Gastroesophageal sphincter (tissue), 4 donors: ENCODE measurements at regions not wholly inside any gene's neighbourhood (a gene's known extent, or its start where the extent isn't known, plus 50 kb on each side); places are given as distances from the start of the nearest gene placed in this dataset.

Experiments
- ATAC-seq: fragments of 150-250 bp; one replicate; pipeline ENCODE4 v1.9.1; 2016; ENCODE audit warnings: mild to moderate bottlenecking, moderate library complexity
- H3K27ac ChIP-seq, 4 donors: fragments of 200-600 bp; sonication (generic) in 3 of 4; 1 replicate in 3 of 4; 2 replicates in 1 of 4; pipeline ENCODE4 v1.5.1; 2016 to 2019
- H3K27me3 ChIP-seq: fragments of 200-600 bp; sonication (generic); one replicate; pipeline ENCODE4 v1.5.1; 2019
- H3K36me3 ChIP-seq, 2 donors: fragments of 200-600 bp; sonication (generic); one replicate each; pipeline ENCODE4 v1.5.1; 2019; ENCODE audit warnings: control low read depth in 1 of 2
- H3K4me1 ChIP-seq, 3 donors: fragments of 200-600 bp; sonication (generic); 1 replicate in 2 of 3; 2 replicates in 1 of 3; pipeline ENCODE4 v1.5.1; 2016 to 2019; ENCODE audit warnings: control low read depth in 2 of 3
- H3K4me3 ChIP-seq, 2 donors: fragments of 200-600 bp; sonication (generic); one replicate each; pipeline ENCODE4 v1.5.1; 2019; ENCODE audit warnings: mild to moderate bottlenecking in 1 of 2, moderate library complexity in 1 of 2
- H3K9me3 ChIP-seq, 3 donors: fragments of 200-600 bp; sonication (generic); one replicate each; pipeline ENCODE4 v1.5.1; 2017 to 2019; ENCODE audit warnings: control low read depth in 2 of 3
- EP300 ChIP-seq: sonication (generic); formaldehyde crosslinking; IDR thresholded peaks from one replicate; pipeline ENCODE4 v1.6.1; 2017; ENCODE audit warnings: antibody characterized with exemption, mild to moderate bottlenecking
- POLR2A ChIP-seq, 2 donors: fragments of 450-650 bp; IDR thresholded peaks; one replicate each; pipeline ENCODE4 v1.6.1; 2017; ENCODE audit warnings: antibody characterized with exemption in 2 of 2, mild to moderate bottlenecking in 2 of 2, moderate library complexity in 1 of 2
- POLR2AphosphoS5 ChIP-seq: sonication (generic); formaldehyde crosslinking; IDR thresholded peaks from one replicate; pipeline ENCODE4 v1.6.1; 2017; ENCODE audit warnings: antibody characterized with exemption
- WGBS, 2 donors: methylation state at CpG; one replicate each; pipeline ENCODE4 v1.1.5; 2018; ENCODE audit warnings: low coverage in 1 of 2; 5-methylcytosine and 5-hydroxymethylcytosine counted together
- TF ChIP-seq, protein P1 (sequence below), 4 experiments: fragments of 200-600 bp in 2 of 4; fragments of 450-650 bp in 2 of 4; sonication (generic) in 1 of 4; IDR thresholded peaks; one replicate each; pipeline ENCODE4 v1.5.1; 2017 to 2019; ENCODE audit warnings: antibody characterized with exemption in 4 of 4, mild to moderate bottlenecking in 2 of 4, moderate library complexity in 2 of 4

DNA sequence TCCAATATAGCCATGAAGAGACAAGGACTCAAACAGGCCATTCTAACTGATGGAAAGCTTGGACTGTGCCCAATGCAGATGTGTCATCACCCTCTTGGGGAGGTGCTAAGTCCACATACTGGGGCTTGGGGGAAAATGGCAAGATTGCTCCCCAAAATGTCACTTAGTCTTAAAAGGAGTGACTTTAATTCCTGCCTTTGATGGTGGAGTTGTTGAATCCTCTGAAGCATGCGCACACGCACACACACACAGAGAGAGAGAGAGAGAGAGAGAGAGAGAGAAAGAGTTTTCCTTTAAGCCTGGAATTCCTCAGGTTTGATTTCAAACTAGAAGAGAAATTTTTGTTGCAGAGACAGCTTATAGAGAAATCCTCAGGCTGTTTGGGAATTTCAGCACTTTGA, 161.9 kb upstream of the GAS1 start:
- Histone ChIP-seq H3K36me3 (no peaks in the 10 kb centered on the region), H3K9me3 (peaks cover 0 to 9% (median 0%) of the 10 kb centered on the region in 3 donors), H3K27ac (peak overlapping the region in 3 of 4 donors; percentile 10 to 41 (median 40)), H3K4me3 (no peak overlapping the region), H3K4me1 (peaks cover 8 to 25% (median 10%) of the 10 kb centered on the region in 3 donors), H3K27me3 (no peaks in the 10 kb centered on the region)
- 65 to 87% methylated on average over 2 of the region's 2 CpGs for WGBS, 2 donors
- no peak for ATAC-seq
- TF ChIP-seq POLR2A (IDR thresholded peaks at IDR 0.05) (no peak), POLR2AphosphoS5 (no peak), EP300 (no peak)
- TF ChIP-seq, protein P1, sequence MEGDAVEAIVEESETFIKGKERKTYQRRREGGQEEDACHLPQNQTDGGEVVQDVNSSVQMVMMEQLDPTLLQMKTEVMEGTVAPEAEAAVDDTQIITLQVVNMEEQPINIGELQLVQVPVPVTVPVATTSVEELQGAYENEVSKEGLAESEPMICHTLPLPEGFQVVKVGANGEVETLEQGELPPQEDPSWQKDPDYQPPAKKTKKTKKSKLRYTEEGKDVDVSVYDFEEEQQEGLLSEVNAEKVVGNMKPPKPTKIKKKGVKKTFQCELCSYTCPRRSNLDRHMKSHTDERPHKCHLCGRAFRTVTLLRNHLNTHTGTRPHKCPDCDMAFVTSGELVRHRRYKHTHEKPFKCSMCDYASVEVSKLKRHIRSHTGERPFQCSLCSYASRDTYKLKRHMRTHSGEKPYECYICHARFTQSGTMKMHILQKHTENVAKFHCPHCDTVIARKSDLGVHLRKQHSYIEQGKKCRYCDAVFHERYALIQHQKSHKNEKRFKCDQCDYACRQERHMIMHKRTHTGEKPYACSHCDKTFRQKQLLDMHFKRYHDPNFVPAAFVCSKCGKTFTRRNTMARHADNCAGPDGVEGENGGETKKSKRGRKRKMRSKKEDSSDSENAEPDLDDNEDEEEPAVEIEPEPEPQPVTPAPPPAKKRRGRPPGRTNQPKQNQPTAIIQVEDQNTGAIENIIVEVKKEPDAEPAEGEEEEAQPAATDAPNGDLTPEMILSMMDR (IDR thresholded peaks at IDR 0.05) = no peak

DNA sequence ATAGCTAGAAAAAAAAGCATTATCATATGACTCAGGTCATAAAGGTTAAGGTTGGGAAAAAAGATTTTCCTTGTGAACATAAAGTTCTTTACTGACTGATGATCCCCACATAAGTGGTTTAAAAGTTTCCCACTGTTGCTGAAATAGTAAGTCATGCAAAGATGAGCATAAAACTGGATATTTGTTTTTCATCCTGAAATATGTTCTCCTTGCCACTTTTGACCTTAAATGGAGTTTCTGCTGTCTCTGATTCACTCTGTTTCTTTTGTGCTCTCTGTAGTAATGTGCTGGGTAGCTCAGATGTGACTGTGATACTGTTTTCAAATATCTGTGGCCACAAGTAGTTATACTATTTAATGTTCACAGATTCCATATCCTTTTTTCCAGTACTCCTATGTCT, 162.5 kb upstream of the GAS1 start:
- H3K27ac ChIP-seq = no peak overlapping the region
- peaks cover 8 to 25% (median 10%) of the 10 kb centered on the region in 3 donors for H3K4me1 ChIP-seq

DNA sequence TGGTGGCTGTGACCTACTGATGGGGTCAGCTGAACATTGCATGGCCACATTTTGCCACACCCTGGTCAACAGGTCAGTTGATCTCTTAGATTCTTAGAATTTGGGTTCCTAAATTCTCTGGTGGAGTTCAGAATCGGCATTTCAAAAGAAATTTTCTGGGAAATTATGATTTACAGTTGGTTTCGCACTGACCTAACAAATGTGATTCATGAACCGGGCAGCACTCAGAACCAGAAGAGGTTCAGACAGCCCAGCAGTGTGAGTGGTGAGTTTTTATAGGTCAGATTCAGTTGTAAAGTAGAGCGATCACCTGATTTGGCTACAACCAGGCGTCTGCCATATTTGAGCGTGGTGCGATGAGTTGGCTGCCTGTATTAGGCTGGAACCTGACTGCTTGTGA, 163.7 kb upstream of the GAS1 start:
- whole genome bisulfite sequencing, 2 donors = 89 to 96% methylated on average over 4 to 7 of the region's 7 CpGs
- Histone ChIP-seq H3K4me3 (no peak overlapping the region), H3K9me3 (peaks cover 0 to 9% (median 0%) of the 10 kb centered on the region in 3 donors), H3K36me3 (no peaks in the 10 kb centered on the region), H3K27me3 (no peaks in the 10 kb centered on the region), H3K4me1 (peaks cover 10 to 37% (median 12%) of the 10 kb centered on the region in 3 donors), H3K27ac (no peak overlapping the region)
- no peak for ATAC-seq
- TF ChIP-seq POLR2AphosphoS5 = no peak
- no peak for TF ChIP-seq POLR2A (IDR thresholded peaks at IDR 0.05)
- no peak for TF ChIP-seq EP300
- TF ChIP-seq, protein P1 (IDR thresholded peaks at IDR 0.05) = no peak

More for the DNA sequence above, 162.5 kb upstream of the GAS1 start:
- TF ChIP-seq EP300 (no peak), POLR2AphosphoS5 (no peak), POLR2A (IDR thresholded peaks at IDR 0.05) (no peak)
- TF ChIP-seq, protein P1 (IDR thresholded peaks at IDR 0.05) = no peak
- H3K27me3 ChIP-seq = no peaks in the 10 kb centered on the region
- H3K36me3 ChIP-seq = no peaks in the 10 kb centered on the region
- ATAC-seq = no peak
- H3K9me3 ChIP-seq = peaks cover 0 to 9% (median 0%) of the 10 kb centered on the region in 3 donors
- no peak overlapping the region for H3K4me3 ChIP-seq

DNA sequence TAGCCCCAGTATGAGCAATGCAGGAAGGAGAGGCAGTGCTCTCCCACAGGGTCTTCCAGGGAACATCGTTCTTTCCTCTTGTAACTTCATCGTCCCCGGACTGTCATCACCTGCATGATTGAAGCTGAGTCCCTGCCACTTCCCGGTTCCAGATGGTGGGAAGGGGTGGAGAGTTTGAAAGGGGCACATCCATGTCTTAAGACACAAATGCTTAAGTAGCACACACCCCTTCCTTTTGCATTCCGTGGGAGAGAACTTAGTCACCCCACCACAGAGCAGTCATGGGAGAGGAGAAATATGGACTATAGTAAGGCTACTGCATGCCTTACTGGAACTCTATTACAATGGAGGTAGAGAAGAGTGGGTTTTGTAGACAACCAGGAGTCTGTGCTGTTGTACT, 165.3 kb upstream of the GAS1 start:
- 82 to 100% methylated on average over 1 to 2 of the region's 5 CpGs for WGBS, 2 donors
- H3K4me3 ChIP-seq = no peak overlapping the region
- H3K9me3 ChIP-seq = peaks cover 0 to 9% (median 0%) of the 10 kb centered on the region in 3 donors
- H3K4me1 ChIP-seq = peaks cover 12 to 44% (median 14%) of the 10 kb centered on the region in 3 donors
- H3K36me3 ChIP-seq = no peaks in the 10 kb centered on the region
- H3K27ac ChIP-seq = no peak overlapping the region
- TF ChIP-seq POLR2AphosphoS5 (no peak), POLR2A (IDR thresholded peaks at IDR 0.05) (no peak), EP300 (no peak)
- TF ChIP-seq, protein P1 (IDR thresholded peaks at IDR 0.05) = no peak
- no peak for ATAC-seq
- H3K27me3 ChIP-seq = no peaks in the 10 kb centered on the region

DNA sequence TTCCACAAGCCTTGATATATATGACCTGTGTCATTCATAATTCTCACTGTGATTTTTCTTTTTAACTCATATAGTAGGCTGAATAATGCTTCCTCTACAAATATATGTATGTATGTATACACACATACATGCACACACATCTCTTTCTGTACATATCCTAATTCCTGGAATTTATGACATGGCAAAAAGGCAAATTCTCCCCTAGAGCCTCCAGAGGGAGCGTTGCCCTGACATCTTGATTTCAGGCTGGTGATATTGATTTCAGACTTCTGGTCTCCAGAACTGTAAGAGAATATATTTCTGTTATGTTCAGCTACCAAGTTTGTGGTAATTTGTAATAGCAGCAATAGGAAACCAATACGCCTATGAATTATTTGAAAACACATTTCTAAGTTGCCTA, 166.6 kb upstream of the GAS1 start:
- peaks cover 8 to 37% (median 10%) of the 10 kb centered on the region in 3 donors for H3K4me1 ChIP-seq
- no peak overlapping the region for H3K27ac ChIP-seq
- H3K9me3 ChIP-seq = peaks cover 0 to 9% (median 0%) of the 10 kb centered on the region in 3 donors
- TF ChIP-seq POLR2AphosphoS5 (no peak), POLR2A (IDR thresholded peaks at IDR 0.05) (no peak), EP300 (no peak)
- TF ChIP-seq, protein P1 (IDR thresholded peaks at IDR 0.05) = no peak
- 73 to 89% methylated on average over 1 to 2 of the region's 2 CpGs for WGBS, 2 donors
- H3K36me3 ChIP-seq = no peaks in the 10 kb centered on the region
- no peaks in the 10 kb centered on the region for H3K27me3 ChIP-seq
- no peak for ATAC-seq
- H3K4me3 ChIP-seq = no peak overlapping the region
